ENCODE measurements at regions not wholly inside any gene's neighbourhood (a gene's known extent, or its start where the extent isn't known, plus 50 kb on each side); places are given as distances from the start of the nearest gene placed in this dataset.

- no peaks in the 10 kb centered on the region for H3K79me2 ChIP-seq (ENCODE audit: insufficient read depth, low read length)
- H3K4me2 ChIP-seq (ENCODE audit: low read length) = no peak overlapping the region
- no peaks in the 10 kb centered on the region for H4K20me1 ChIP-seq (ENCODE audit: insufficient read depth, low read length)
- H2AFZ ChIP-seq (ENCODE audit: low read length) = no peak overlapping the region
- H3K9me3 ChIP-seq (ENCODE audit: low read length) = no peaks in the 10 kb centered on the region
- H3K27ac ChIP-seq (ENCODE audit: low read depth, low read length, poor library complexity, severe bottlenecking) = no peak overlapping the region
- H3K4me1 ChIP-seq (ENCODE audit: insufficient read depth, low read length, severe bottlenecking) = no peaks in the 10 kb centered on the region
- TF ChIP-seq EZH2 (IDR thresholded peaks at IDR 0.05; ENCODE audit: borderline replicate concordance, low read length) (no peak), CTCF (IDR thresholded peaks at IDR 0.05; ENCODE audit: low read length) (no peak)
- no peaks in the 10 kb centered on the region for H3F3A ChIP-seq (ENCODE audit: insufficient read depth, low read length)
- no peak overlapping the region for H3K9ac ChIP-seq (ENCODE audit: low read length)
- no peak overlapping the region for H3K4me3 ChIP-seq (ENCODE audit: low read depth, low read length, poor library complexity, severe bottlenecking)
- H3K27me3 ChIP-seq (ENCODE audit: insufficient read depth, low read length) = no peaks in the 10 kb centered on the region
- H3K36me3 ChIP-seq (ENCODE audit: insufficient read depth, low read length) = no peaks in the 10 kb centered on the region
- H3K9me2 ChIP-seq (ENCODE audit: low read depth, low read length) = no peaks in the 10 kb centered on the region
These were observed 126.9 kb downstream of the LRIG2 start for GRCh38 chr1:113199760-113200455.

- H3K27ac ChIP-seq (ENCODE audit: low read depth, low read length, poor library complexity, severe bottlenecking) = no peak overlapping the region
- H2AFZ ChIP-seq (ENCODE audit: low read length) = no peak overlapping the region
- H3K9me3 ChIP-seq (ENCODE audit: low read length) = no peaks in the 10 kb centered on the region
- no peak overlapping the region for H3K4me3 ChIP-seq (ENCODE audit: low read depth, low read length, poor library complexity, severe bottlenecking)
- no peaks in the 10 kb centered on the region for H3K36me3 ChIP-seq (ENCODE audit: insufficient read depth, low read length)
- no peaks in the 10 kb centered on the region for H4K20me1 ChIP-seq (ENCODE audit: insufficient read depth, low read length)
- H3K79me2 ChIP-seq (ENCODE audit: insufficient read depth, low read length) = no peaks in the 10 kb centered on the region
- H3K9ac ChIP-seq (ENCODE audit: low read length) = no peak overlapping the region
- no peaks in the 10 kb centered on the region for H3K27me3 ChIP-seq (ENCODE audit: insufficient read depth, low read length)
- no peaks in the 10 kb centered on the region for H3K9me2 ChIP-seq (ENCODE audit: low read depth, low read length)
- H3F3A ChIP-seq (ENCODE audit: insufficient read depth, low read length) = no peaks in the 10 kb centered on the region
- no peak for TF ChIP-seq CTCF (IDR thresholded peaks at IDR 0.05; ENCODE audit: low read length)
- no peak for TF ChIP-seq EZH2 (IDR thresholded peaks at IDR 0.05; ENCODE audit: borderline replicate concordance, low read length)
- no peak overlapping the region for H3K4me2 ChIP-seq (ENCODE audit: low read length)
- H3K4me1 ChIP-seq (ENCODE audit: insufficient read depth, low read length, severe bottlenecking) = no peaks in the 10 kb centered on the region
These were observed 128.6 kb downstream of the LRIG2 start for GRCh38 chr1:113201560-113201959.

GRCh38 chr1:113205980-113206766 is 133.2 kb downstream of the LRIG2 start:
- TF ChIP-seq EZH2 (IDR thresholded peaks at IDR 0.05; ENCODE audit: borderline replicate concordance, low read length) = no peak
- no peak for TF ChIP-seq CTCF (IDR thresholded peaks at IDR 0.05; ENCODE audit: low read length)
- no peak overlapping the region for H3K4me2 ChIP-seq (ENCODE audit: low read length)
- H3F3A ChIP-seq (ENCODE audit: insufficient read depth, low read length) = no peaks in the 10 kb centered on the region
- no peaks in the 10 kb centered on the region for H3K9me2 ChIP-seq (ENCODE audit: low read depth, low read length)
- H3K9ac ChIP-seq (ENCODE audit: low read length) = no peak overlapping the region
- no peaks in the 10 kb centered on the region for H3K9me3 ChIP-seq (ENCODE audit: low read length)
- H4K20me1 ChIP-seq (ENCODE audit: insufficient read depth, low read length) = no peaks in the 10 kb centered on the region
- H3K27ac ChIP-seq (ENCODE audit: low read depth, low read length, poor library complexity, severe bottlenecking) = no peak overlapping the region
- H3K4me3 ChIP-seq (ENCODE audit: low read depth, low read length, poor library complexity, severe bottlenecking) = no peak overlapping the region
- H3K27me3 ChIP-seq (ENCODE audit: insufficient read depth, low read length) = no peaks in the 10 kb centered on the region
- no peaks in the 10 kb centered on the region for H3K79me2 ChIP-seq (ENCODE audit: insufficient read depth, low read length)
- H3K4me1 ChIP-seq (ENCODE audit: insufficient read depth, low read length, severe bottlenecking) = no peaks in the 10 kb centered on the region
- H3K36me3 ChIP-seq (ENCODE audit: insufficient read depth, low read length) = no peaks in the 10 kb centered on the region
- H2AFZ ChIP-seq (ENCODE audit: low read length) = no peak overlapping the region

Data from OCI-LY1 (cell line).